GM19240 (cell line): ENCODE measurements at regions not wholly inside any gene's neighbourhood (a gene's known extent, or its start where the extent isn't known, plus 50 kb on each side); places are given as distances from the start of the nearest gene placed in this dataset.

Source experiments
- DNase-seq: peaks from one replicate; pipeline ENCODE4 v3.0.0; 2011; ENCODE audit warnings: low spot score; ENCODE audit not compliant: insufficient read length

GRCh38 chr7:12783421-12784095, 96.1 kb downstream of the ARL4A start:
- no peak for DNase-seq

- DNase-seq = no peak
Observed at GRCh38 chr7:12785473-12785872, 98.0 kb downstream of the ARL4A start.

GRCh38 chr7:12786494-12786893, 99.1 kb downstream of the ARL4A start:
- no peak for DNase-seq

GRCh38 chr7:12788171-12788570, 100.7 kb downstream of the ARL4A start:
- no peak for DNase-seq

GRCh38 chr7:12788591-12788990, 101.2 kb downstream of the ARL4A start:
- DNase-seq = no peak

- DNase-seq = no peak
Observed at GRCh38 chr7:12794722-12795302, 107.4 kb downstream of the ARL4A start.

- DNase-seq = no peak
Observed at GRCh38 chr7:12796397-12797127, 109.1 kb downstream of the ARL4A start.

- DNase-seq = no peak
Observed at GRCh38 chr7:12800486-12800885, 113.1 kb downstream of the ARL4A start.

GRCh38 chr7:12801107-12801506, 113.7 kb downstream of the ARL4A start:
- DNase-seq = no peak

GRCh38 chr7:12802070-12802469, 114.6 kb downstream of the ARL4A start:
- no peak for DNase-seq

GRCh38 chr7:12803542-12803941, 116.1 kb downstream of the ARL4A start:
- no peak for DNase-seq

GRCh38 chr7:12805518-12805928, 118.1 kb downstream of the ARL4A start:
- no peak for DNase-seq

GRCh38 chr7:12805957-12806356, 118.5 kb downstream of the ARL4A start:
- DNase-seq = no peak

GRCh38 chr7:12809476-12809875, 122.0 kb downstream of the ARL4A start:
- no peak for DNase-seq

- no peak for DNase-seq
Observed at GRCh38 chr7:12812111-12812510, 124.7 kb downstream of the ARL4A start.

GRCh38 chr7:12814107-12814506, 126.7 kb downstream of the ARL4A start:
- DNase-seq = no peak

GRCh38 chr7:12814828-12815227, 127.4 kb downstream of the ARL4A start:
- DNase-seq = no peak

GRCh38 chr7:12815426-12815825, 128.0 kb downstream of the ARL4A start:
- DNase-seq = no peak

GRCh38 chr7:12815871-12816270, 128.4 kb downstream of the ARL4A start:
- DNase-seq = no peak

GRCh38 chr7:12820777-12821176, 133.3 kb downstream of the ARL4A start:
- DNase-seq = no peak

GRCh38 chr7:12821746-12822145, 134.3 kb downstream of the ARL4A start:
- DNase-seq = no peak

- DNase-seq = no peak
Observed at GRCh38 chr7:12826079-12826478, 138.6 kb downstream of the ARL4A start.
